H1 (cell line): ENCODE measurements at regions not wholly inside any gene's neighbourhood (a gene's known extent, or its start where the extent isn't known, plus 50 kb on each side); places are given as distances from the start of the nearest gene placed in this dataset.

Experiments
- CTCF ChIA-PET: fragments of 300-600 bp; sonication (Branson Sonifier 250); formaldehyde crosslinking; loops from one replicate; lab custom pipeline; 2021; ENCODE audit not compliant: partially characterized antibody; lab: Charles Lee
- POLR2A ChIA-PET: fragments of 300-600 bp; sonication (Branson Sonifier 250); formaldehyde crosslinking; loops from one replicate; lab custom pipeline; 2021; ENCODE audit warnings: inconsistent platforms; ENCODE audit not compliant: partially characterized antibody; lab: Charles Lee
- DNase-seq, 2 experiments: peaks; one replicate each; pipeline versions ENCODE4 v3.0.0 to v3.0.0-alpha.2; 2010 to 2022; ENCODE audit warnings: low spot score in 2 of 2, low read depth in 1 of 2, mixed read lengths in 1 of 2
- FAIRE-seq: peaks from 2 replicates; lab custom pipeline; 2011; peaks lifted over from hg19 to GRCh38; lab: Jason Lieb, UNC
- H2AFZ ChIP-seq: 2 replicates; pipeline ENCODE4 v1.8.1; 2012; ENCODE audit warnings: low read length, inconsistent platforms
- H2AK5ac ChIP-seq: 2 replicates; pipeline ENCODE4 v1.6.1; 2013; ENCODE audit warnings: low read depth, low read length
- H2BK120ac ChIP-seq: replicated peaks from 2 replicates; pipeline ENCODE3; 2013; ENCODE audit warnings: low read depth, low read length, inconsistent platforms
- H2BK12ac ChIP-seq: 2 replicates; pipeline ENCODE4 v1.6.1; 2013; ENCODE audit warnings: low read depth, low read length
- H2BK15ac ChIP-seq: 2 replicates; pipeline ENCODE4 v1.6.1; 2013; ENCODE audit warnings: low read length
- H2BK20ac ChIP-seq: 2 replicates; pipeline ENCODE4 v1.6.1; 2013; ENCODE audit warnings: low read length
- H2BK5ac ChIP-seq: 2 replicates; pipeline ENCODE4 v1.6.1; 2013; ENCODE audit warnings: low read depth, low read length
- H3K14ac ChIP-seq: 2 replicates; pipeline ENCODE4 v1.6.1; 2013; ENCODE audit warnings: inconsistent platforms; ENCODE audit not compliant: insufficient read length
- H3K18ac ChIP-seq: 2 replicates; pipeline ENCODE4 v1.6.1; 2013; ENCODE audit warnings: low read length; ENCODE audit errors: extremely low read depth
- H3K23ac ChIP-seq: 2 replicates; pipeline ENCODE4 v1.6.1; 2013; ENCODE audit warnings: inconsistent platforms; ENCODE audit not compliant: insufficient read length
- H3K23me2 ChIP-seq: 2 replicates; pipeline ENCODE4 v1.6.1; 2013; ENCODE audit warnings: low read depth, low read length
- H3K27ac ChIP-seq: 2 replicates; pipeline ENCODE4 v1.6.1; 2011; ENCODE audit warnings: low read depth, low read length, inconsistent platforms
- H3K27me3 ChIP-seq, 4 experiments: replicated peaks in 1 of 4; 1 replicate in 1 of 4; 2 replicates in 3 of 4; pipeline versions ENCODE4 v1.6.1 to v1.8.1; 2011 to 2013; ENCODE audit warnings: low read length in 3 of 4, mild to moderate bottlenecking in 3 of 4, inconsistent platforms in 2 of 4, mixed read lengths in 2 of 4, moderate library complexity in 1 of 4; ENCODE audit not compliant: control insufficient read depth in 3 of 4, insufficient read depth in 3 of 4; ENCODE audit errors: extremely low read depth in 1 of 4
- H3K36me3 ChIP-seq, 4 experiments: 2 replicates each; pipeline versions ENCODE4 v1.6.1 to v1.8.1; 2011 to 2013; ENCODE audit warnings: mild to moderate bottlenecking in 4 of 4, low read length in 3 of 4, moderate library complexity in 2 of 4, control low read depth in 1 of 4, inconsistent platforms in 1 of 4; ENCODE audit not compliant: insufficient read depth in 4 of 4, control insufficient read depth in 2 of 4
- H3K4ac ChIP-seq: replicated peaks from 2 replicates; pipeline ENCODE3; 2013; ENCODE audit warnings: low read length, low read depth, mixed read lengths, inconsistent platforms; ENCODE audit not compliant: insufficient read length
- H3K4me1 ChIP-seq, 4 experiments: replicated peaks in 1 of 4; 1 replicate in 1 of 4; 2 replicates in 3 of 4; pipeline versions ENCODE4 v1.6.1 to v1.8.1; 2011 to 2013; ENCODE audit warnings: low read length in 3 of 4, inconsistent platforms in 2 of 4, mixed read lengths in 1 of 4; ENCODE audit not compliant: insufficient read depth in 4 of 4, control insufficient read depth in 3 of 4
- H3K4me2 ChIP-seq, 2 experiments: 2 replicates each; pipeline versions ENCODE4 v1.6.1 to v1.8.1; 2011 to 2013; ENCODE audit warnings: low read depth in 2 of 2, low read length in 2 of 2, control low read depth in 1 of 2, inconsistent platforms in 1 of 2, mild to moderate bottlenecking in 1 of 2; ENCODE audit not compliant: insufficient read depth in 1 of 2
- H3K4me3 ChIP-seq, 4 experiments: fragments of 200-600, 300-600 bp in 1 of 4; sonication (generic), shearing (Covaris generic), sonication (Bioruptor Twin) in 1 of 4; 2 replicates each; pipeline versions ENCODE4 v1.5.1 to v1.8.1; 2011 to 2016; ENCODE audit warnings: low read length in 4 of 4, low read depth in 3 of 4, control low read depth in 2 of 4, inconsistent platforms in 2 of 4, mild to moderate bottlenecking in 2 of 4, mixed read lengths in 1 of 4, moderate library complexity in 1 of 4; ENCODE audit not compliant: insufficient read depth in 2 of 4; ENCODE audit errors: extremely low read depth in 1 of 4
- H3K56ac ChIP-seq: replicated peaks from 2 replicates; pipeline ENCODE3; 2013; ENCODE audit warnings: low read depth, mild to moderate bottlenecking, mixed read lengths, low read length, inconsistent platforms; ENCODE audit not compliant: insufficient read length
- H3K79me1 ChIP-seq: 2 replicates; pipeline ENCODE4 v1.6.1; 2013; ENCODE audit warnings: low read depth, low read length, control low read depth
- H3K79me2 ChIP-seq, 2 experiments: 2 replicates each; pipeline versions ENCODE4 v1.6.1 to v1.8.1; 2012 to 2013; ENCODE audit warnings: low read length in 2 of 2, mild to moderate bottlenecking in 2 of 2, inconsistent platforms in 1 of 2; ENCODE audit not compliant: insufficient read depth in 2 of 2, control insufficient read depth in 1 of 2
- H3K9ac ChIP-seq, 4 experiments: replicated peaks in 1 of 4; 1 replicate in 1 of 4; 2 replicates in 3 of 4; pipeline versions ENCODE4 v1.6.1 to v1.8.1; 2011 to 2013; ENCODE audit warnings: low read depth in 3 of 4, low read length in 3 of 4, control low read depth in 2 of 4, mild to moderate bottlenecking in 2 of 4, moderate library complexity in 2 of 4, inconsistent platforms in 1 of 4; ENCODE audit errors: extremely low read depth in 1 of 4
- H3K9me3 ChIP-seq, 2 experiments: 2 replicates each; pipeline versions ENCODE4 v1.6.1 to v1.8.1; 2012 to 2013; ENCODE audit warnings: mild to moderate bottlenecking in 2 of 2, moderate library complexity in 2 of 2, control low read depth in 1 of 2, inconsistent platforms in 1 of 2, low read depth in 1 of 2, low read length in 1 of 2, mixed read lengths in 1 of 2; ENCODE audit not compliant: insufficient read depth in 2 of 2
- H4K20me1 ChIP-seq, 2 experiments: replicated peaks in 1 of 2; 2 replicates each; pipeline versions ENCODE3 to v1.8.1; 2011 to 2013; ENCODE audit warnings: inconsistent platforms in 2 of 2, low read length in 2 of 2, mild to moderate bottlenecking in 1 of 2; ENCODE audit not compliant: insufficient read depth in 2 of 2, control insufficient read depth in 1 of 2
- H4K5ac ChIP-seq: 2 replicates; pipeline ENCODE4 v1.6.1; 2013; ENCODE audit warnings: low read length, low read depth, mixed read lengths, inconsistent platforms; ENCODE audit not compliant: insufficient read length
- H4K8ac ChIP-seq: 2 replicates; pipeline ENCODE4 v1.8.0; 2013; ENCODE audit warnings: mild to moderate bottlenecking, moderate library complexity, low read length, inconsistent platforms; ENCODE audit not compliant: insufficient read depth; ENCODE audit errors: extremely low read depth
- H4K91ac ChIP-seq: replicated peaks from 2 replicates; pipeline ENCODE3; 2013; ENCODE audit warnings: low read length, mixed read lengths, inconsistent platforms; ENCODE audit not compliant: insufficient read length
- BCL11A ChIP-seq, 2 experiments: IDR thresholded peaks; one replicate each; pipeline ENCODE4 v1.6.1; 2011; ENCODE audit warnings: low read depth in 2 of 2, low read length in 2 of 2, mild to moderate bottlenecking in 2 of 2
- CHD1 ChIP-seq: IDR thresholded peaks from 2 replicates; pipeline ENCODE4 v1.6.1; 2012; ENCODE audit warnings: low read depth, low read length, improper control_type of control experiment
- CTCF ChIP-seq, 3 experiments: IDR thresholded peaks; 1 replicate in 2 of 3; 2 replicates in 1 of 3; pipeline versions ENCODE4 v1.5.1 to v1.6.1; 2011; ENCODE audit warnings: low read length in 3 of 3, mild to moderate bottlenecking in 3 of 3, inconsistent platforms in 2 of 3, low read depth in 1 of 3, moderate library complexity in 1 of 3; ENCODE audit not compliant: insufficient read depth in 1 of 3; ENCODE audit errors: control extremely low read depth in 1 of 3
- EGR1 ChIP-seq: IDR thresholded peaks from 2 replicates; pipeline ENCODE4 v1.6.1; 2011; ENCODE audit warnings: low read depth, low read length, borderline replicate concordance
- EP300 ChIP-seq, 2 experiments: IDR thresholded peaks; 1 replicate in 1 of 2; 2 replicates in 1 of 2; pipeline ENCODE4 v1.6.1; 2011 to 2012; ENCODE audit warnings: low read depth in 2 of 2, low read length in 2 of 2, mild to moderate bottlenecking in 2 of 2, borderline replicate concordance in 1 of 2, inconsistent platforms in 1 of 2, moderate library complexity in 1 of 2
- POLR2AphosphoS5 ChIP-seq: IDR thresholded peaks from 2 replicates; pipeline ENCODE4 v1.6.1; 2011; ENCODE audit warnings: low read depth, low read length
- RBBP5 ChIP-seq: IDR thresholded peaks from 2 replicates; pipeline ENCODE4 v1.7.1; 2012; ENCODE audit warnings: low read depth, mild to moderate bottlenecking, inconsistent platforms, low read length, moderate library complexity, borderline replicate concordance
- SP1 ChIP-seq: IDR thresholded peaks from 2 replicates; pipeline ENCODE4 v1.6.1; 2011; ENCODE audit warnings: low read depth, low read length
- SP2 ChIP-seq: IDR thresholded peaks from 2 replicates; pipeline ENCODE4 v1.6.1; 2012; ENCODE audit warnings: mild to moderate bottlenecking, low read length, inconsistent platforms
- WGBS, 2 experiments: shearing (Covaris generic) in 1 of 2; methylation state at CpG; one replicate each; pipeline versions ENCODE4 v1.1.6 to v1.1.7; 2013 to 2015; ENCODE audit warnings: low lambda C conversion rate in 2 of 2, mixed read lengths in 2 of 2, inconsistent platforms in 1 of 2, low coverage in 1 of 2, missing lambda C conversion rate in 1 of 2; ENCODE audit not compliant: insufficient replicate concordance in 2 of 2, insufficient coverage in 1 of 2, insufficient read length in 1 of 2; ENCODE audit errors: extremely low coverage in 1 of 2, missing lambda C conversion rate in 1 of 2; 5-methylcytosine and 5-hydroxymethylcytosine counted together

- ChIA-PET POLR2A (interaction anchor here (0.7 to 1.2 kb wide), 8 partner anchors 8 to 206 kb away, joined by 3 to 5 read pairs (median 3); no protein-coding TSS in a partner anchor), CTCF (interaction anchor here (0.6 to 2.0 kb wide), 7 partner anchors 9 to 443 kb away, joined by 3 to 6 read pairs (median 4); no protein-coding TSS in a partner anchor)
- H2AK5ac ChIP-seq = peak overlapping the region; percentile 83; the same call in 1 of the 2 replicates
- peak in 1 of 2 experiments; percentile 63 for DNase-seq
- H3K79me2 ChIP-seq = no peaks in the 10 kb centered on the region
- FAIRE-seq = no peak
- no peak overlapping the region for H3K4me3 ChIP-seq
- H4K8ac ChIP-seq = no peak overlapping the region; the same call in 1 of the 2 replicates
- H4K20me1 ChIP-seq = no peaks in the 10 kb centered on the region
- H3K18ac ChIP-seq = peak overlapping the region; percentile 71
- H4K91ac ChIP-seq = peak overlapping the region; percentile 61
- H3K4ac ChIP-seq = peak overlapping the region; percentile 40
- H3K56ac ChIP-seq = no peak overlapping the region
- peak overlapping the region; percentile 99 for H2BK12ac ChIP-seq
- no peaks in the 10 kb centered on the region for H3K79me1 ChIP-seq
- no peaks in the 10 kb centered on the region for H3K23me2 ChIP-seq
- H3K14ac ChIP-seq = no peak overlapping the region
- no peak overlapping the region for H4K5ac ChIP-seq
- peak overlapping the region in 1 of 2 experiments; percentile 20; a peak in 1 of 4 replicates for H3K4me2 ChIP-seq
- no peaks in the 10 kb centered on the region for H3K9me3 ChIP-seq
- H2BK20ac ChIP-seq = peak overlapping the region; percentile 95
- H2BK15ac ChIP-seq = peak overlapping the region; percentile 95
- no peak overlapping the region for H3K9ac ChIP-seq
- H3K27ac ChIP-seq = no peak overlapping the region; the same call in 1 of the 2 replicates
- H2BK120ac ChIP-seq = peak overlapping the region; percentile 70
- H3K27me3 ChIP-seq = no peaks in the 10 kb centered on the region; a peak in 1 of 7 replicates
- no peak overlapping the region for H2AFZ ChIP-seq
- WGBS, 2 experiments = 71% methylated on average over 17 of the region's 17 CpGs; no CpG with 5 or more reads in 1 of the 2 experiments
- peaks cover 9 to 19% (median 16%) of the 10 kb centered on the region in 4 experiments for H3K4me1 ChIP-seq
- no peak overlapping the region for H3K23ac ChIP-seq
- peak overlapping the region; percentile 68; the same call in 1 of the 2 replicates for H2BK5ac ChIP-seq
- no peaks in the 10 kb centered on the region for H3K36me3 ChIP-seq
- TF ChIP-seq SP2 (no peak), BCL11A (IDR thresholded peaks at IDR 0.05; ENCODE audit: low read depth in 2 of 2, low read length in 2 of 2) (no peak), EP300 (IDR thresholded peaks at IDR 0.05; ENCODE audit: borderline replicate concordance in 1 of 2, low read depth in 2 of 2, low read length in 2 of 2) (no peak; a peak in 1 of 3 replicates), CHD1 (no peak), SP1 (peak; percentile 71), CTCF (IDR thresholded peaks at IDR 0.05; ENCODE audit: control extremely low read depth in 1 of 3, insufficient read depth in 1 of 3, low read depth in 1 of 3, low read length in 3 of 3) (no peak), POLR2AphosphoS5 (no peak), RBBP5 (peak; percentile 61; the same call in 1 of the 2 replicates), EGR1 (no peak)
These were observed 119.9 kb upstream of the ZNF217 start for GRCh38 chr20:53713328-53714056.
